GM12864 (cell line): ENCODE measurements at regions not wholly inside any gene's neighbourhood (a gene's known extent, or its start where the extent isn't known, plus 50 kb on each side); places are given as distances from the start of the nearest gene placed in this dataset.

Experiments
- DNase-seq: peaks from one replicate; pipeline ENCODE4 v3.0.0-alpha.2; 2011; ENCODE audit warnings: low read depth
- H3K4me3 ChIP-seq: 2 replicates; pipeline ENCODE4 v1.5.1; 2011; ENCODE audit warnings: mild to moderate bottlenecking, low read depth, low read length, control low read depth
- TF ChIP-seq, protein P1 (sequence below): IDR thresholded peaks from 2 replicates; pipeline ENCODE4 v1.5.1; 2011; ENCODE audit warnings: low read depth, mild to moderate bottlenecking, moderate library complexity, low read length, control low read depth, inconsistent platforms; ENCODE audit errors: missing control alignments

DNA sequence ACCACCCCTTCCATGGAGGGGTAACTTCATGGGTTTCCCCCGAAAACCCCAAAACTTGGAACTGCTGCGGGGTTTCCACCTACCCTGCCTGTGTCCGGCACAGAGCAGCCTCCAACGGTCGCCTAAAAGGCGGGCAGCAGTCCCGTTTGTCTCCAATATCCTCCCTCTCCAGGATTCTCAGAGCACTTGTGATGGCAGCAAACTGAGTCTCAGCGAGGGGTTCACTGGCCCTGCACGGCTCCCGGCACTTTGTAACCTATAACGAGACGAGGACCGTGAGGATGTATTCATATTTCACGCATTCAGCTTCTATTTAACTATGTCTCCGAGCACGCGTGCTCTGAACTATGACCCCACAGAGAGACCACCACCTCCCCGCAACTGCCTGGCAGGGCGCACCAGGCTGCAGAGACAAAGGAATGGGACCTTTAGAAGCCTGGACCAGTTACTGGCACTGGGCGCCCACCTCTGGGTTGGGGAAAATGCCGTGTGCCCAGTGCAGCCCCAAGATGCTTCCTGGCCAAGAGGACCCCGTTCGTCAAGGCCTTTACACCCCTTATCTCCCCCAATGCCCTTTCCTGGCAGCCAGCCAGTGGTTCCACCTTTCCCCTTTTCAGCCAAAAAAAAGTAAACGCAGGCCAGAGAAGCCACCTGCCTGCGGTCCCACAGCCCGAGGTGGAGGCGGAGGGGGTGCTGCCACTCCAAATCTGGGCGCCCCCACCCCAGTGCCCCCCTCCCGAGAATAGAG is 173.1 kb upstream of the RTL1 start:
- H3K4me3 ChIP-seq: no peak overlapping the region
- TF ChIP-seq, protein P1, sequence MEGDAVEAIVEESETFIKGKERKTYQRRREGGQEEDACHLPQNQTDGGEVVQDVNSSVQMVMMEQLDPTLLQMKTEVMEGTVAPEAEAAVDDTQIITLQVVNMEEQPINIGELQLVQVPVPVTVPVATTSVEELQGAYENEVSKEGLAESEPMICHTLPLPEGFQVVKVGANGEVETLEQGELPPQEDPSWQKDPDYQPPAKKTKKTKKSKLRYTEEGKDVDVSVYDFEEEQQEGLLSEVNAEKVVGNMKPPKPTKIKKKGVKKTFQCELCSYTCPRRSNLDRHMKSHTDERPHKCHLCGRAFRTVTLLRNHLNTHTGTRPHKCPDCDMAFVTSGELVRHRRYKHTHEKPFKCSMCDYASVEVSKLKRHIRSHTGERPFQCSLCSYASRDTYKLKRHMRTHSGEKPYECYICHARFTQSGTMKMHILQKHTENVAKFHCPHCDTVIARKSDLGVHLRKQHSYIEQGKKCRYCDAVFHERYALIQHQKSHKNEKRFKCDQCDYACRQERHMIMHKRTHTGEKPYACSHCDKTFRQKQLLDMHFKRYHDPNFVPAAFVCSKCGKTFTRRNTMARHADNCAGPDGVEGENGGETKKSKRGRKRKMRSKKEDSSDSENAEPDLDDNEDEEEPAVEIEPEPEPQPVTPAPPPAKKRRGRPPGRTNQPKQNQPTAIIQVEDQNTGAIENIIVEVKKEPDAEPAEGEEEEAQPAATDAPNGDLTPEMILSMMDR: no peak
- no peak for DNase-seq

DNA sequence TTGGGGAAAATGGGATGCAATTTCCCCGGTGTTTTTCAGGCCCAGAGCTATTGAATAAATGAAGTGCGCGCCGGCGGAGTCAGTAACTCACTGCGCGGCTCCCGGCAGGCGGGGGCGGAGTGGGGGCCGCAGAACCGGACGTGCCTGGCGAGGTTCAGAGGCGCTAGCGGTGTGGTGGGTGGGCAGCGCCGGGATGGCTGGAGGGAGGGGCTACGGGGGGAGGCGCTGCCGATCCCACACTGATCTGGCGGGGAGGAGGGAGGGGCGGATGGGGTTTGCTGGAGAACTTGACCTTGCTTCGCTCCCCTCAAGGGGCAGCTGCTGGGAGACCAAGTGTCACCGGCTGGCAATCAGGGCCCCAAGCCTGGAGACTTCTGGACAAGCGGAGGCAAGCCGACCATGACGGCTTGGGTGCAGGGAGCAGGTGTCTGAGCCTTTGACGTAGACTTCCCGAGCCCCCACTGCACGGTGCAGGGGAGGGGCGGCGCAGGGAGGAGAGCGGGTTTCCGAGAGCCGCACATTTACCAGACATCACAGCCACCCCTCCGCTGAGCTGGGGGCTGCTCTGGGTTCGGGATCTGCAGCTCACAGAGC is 174.1 kb upstream of the RTL1 start:
- no peak for DNase-seq
- no peak overlapping the region for H3K4me3 ChIP-seq
- TF ChIP-seq, protein P1: no peak

DNA sequence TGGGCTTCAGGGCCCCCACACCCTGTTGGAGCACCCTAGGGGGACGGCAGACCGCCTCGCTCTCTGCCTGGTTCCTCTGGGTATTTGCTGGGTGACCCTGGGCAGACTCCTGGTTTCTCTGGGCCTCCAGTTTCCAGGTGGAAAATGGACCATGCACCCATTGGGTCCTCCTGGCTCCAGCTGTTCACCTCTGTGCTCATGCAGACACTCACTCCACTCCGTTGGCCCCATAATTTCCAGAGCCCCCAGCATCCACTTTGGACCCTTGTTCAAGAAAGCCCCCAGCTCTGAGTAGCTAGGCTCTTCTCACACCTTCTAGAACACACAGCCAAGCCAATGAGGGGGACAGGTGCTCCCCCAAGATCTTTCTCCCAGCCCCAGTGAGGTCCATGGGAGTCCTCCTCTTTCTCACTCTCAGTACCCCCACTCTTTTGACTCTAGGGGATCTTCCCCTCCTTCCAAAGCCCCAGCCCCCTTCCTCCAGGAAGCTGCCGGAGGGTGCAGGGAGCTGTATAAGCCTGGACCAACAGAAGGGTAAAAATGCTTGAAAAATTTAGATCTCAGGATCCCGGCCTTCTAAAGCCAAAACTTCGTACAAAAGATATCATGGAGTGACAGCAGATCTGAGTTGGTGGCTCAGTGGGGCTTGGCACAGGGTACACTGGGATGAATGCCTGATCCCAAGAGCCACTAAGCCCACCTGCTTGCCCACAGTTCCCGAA is 174.8 kb upstream of the RTL1 start:
- TF ChIP-seq, protein P1: no peak
- no peak for DNase-seq
- H3K4me3 ChIP-seq: no peak overlapping the region

DNA sequence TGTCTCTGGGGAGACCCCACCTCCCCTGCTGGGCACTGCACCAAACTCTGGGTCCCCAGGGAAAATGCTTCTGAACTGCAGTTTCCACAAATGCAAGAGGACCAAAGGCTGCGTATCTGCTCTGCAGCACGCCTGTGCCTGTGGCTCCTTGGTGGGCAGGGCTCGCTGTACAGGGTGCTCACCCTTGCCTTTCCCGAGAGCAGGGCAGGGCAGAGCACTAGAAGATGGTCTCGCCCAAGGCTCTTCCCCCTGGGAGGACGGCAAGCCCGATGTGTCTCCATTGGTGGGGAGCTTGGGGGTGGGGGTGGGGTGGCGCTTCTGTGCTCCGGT is 175.3 kb upstream of the RTL1 start:
- H3K4me3 ChIP-seq: no peak overlapping the region
- TF ChIP-seq, protein P1: no peak
- no peak for DNase-seq

DNA sequence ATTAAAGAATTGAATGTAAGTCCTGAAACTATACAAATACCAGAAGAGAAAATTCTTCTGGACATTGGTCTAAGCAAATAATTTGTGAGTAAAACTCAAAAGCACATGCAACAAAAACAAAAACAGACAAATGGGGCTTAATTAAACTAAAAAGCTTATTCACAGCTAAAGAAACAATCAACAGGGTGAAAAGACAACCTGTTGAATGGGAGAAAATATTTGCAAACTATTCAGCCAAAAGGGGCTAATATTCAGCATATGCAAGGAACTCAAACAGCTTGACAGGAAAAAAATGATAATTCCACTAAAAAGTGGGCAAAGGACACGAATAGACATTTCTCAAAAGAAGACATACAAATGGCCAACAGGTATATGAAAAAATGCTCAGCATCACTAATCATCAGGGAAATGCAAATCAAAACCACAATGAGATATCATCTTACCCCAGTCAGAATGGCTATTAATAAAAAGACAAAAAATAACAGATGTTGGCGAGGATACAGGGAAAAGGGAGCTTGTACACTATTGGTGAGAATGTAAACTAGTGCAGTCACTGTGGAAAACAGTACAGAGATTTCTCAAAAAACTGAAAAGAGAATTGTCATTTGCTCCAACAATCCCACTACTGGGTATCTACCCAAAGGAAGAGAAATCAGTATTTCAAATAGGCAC is 177.5 kb upstream of the RTL1 start:
- no peak for DNase-seq
- H3K4me3 ChIP-seq: no peak overlapping the region
- TF ChIP-seq, protein P1: no peak

DNA sequence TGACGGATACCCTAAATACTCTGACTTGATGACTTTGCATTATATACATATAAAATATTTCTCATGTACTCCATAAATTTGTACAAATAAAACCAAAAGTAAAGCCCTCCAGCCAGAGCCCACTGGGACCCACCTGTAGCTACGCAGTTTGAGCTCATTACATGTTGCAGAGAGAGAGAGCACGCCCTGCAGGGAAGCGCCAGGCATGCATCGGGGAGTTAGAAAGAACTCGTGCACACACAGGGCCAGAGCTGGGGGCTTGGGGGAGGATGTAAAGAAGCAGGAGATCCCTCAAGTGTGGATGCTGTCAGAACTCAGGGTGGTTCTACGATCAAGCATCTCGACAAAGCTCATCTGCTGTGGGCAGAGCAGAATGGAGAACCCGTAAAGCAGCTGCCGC is 178.5 kb upstream of the RTL1 start:
- TF ChIP-seq, protein P1: no peak
- no peak overlapping the region for H3K4me3 ChIP-seq
- no peak for DNase-seq
